Neural cell (in vitro differentiated cells): ENCODE measurements at regions not wholly inside any gene's neighbourhood (a gene's known extent, or its start where the extent isn't known, plus 50 kb on each side); places are given as distances from the start of the nearest gene placed in this dataset.

Experiments used
- H2AFZ ChIP-seq: fragments of 200-600, 300-800 bp; sonication (generic), shearing (Covaris generic); 2 replicates; pipeline ENCODE4 v1.6.0; 2014; ENCODE audit warnings: low read depth, mild to moderate bottlenecking, antibody characterized with exemption, low read length, moderate library complexity
- H3F3A ChIP-seq: fragments of 200-600 bp; shearing (Covaris generic); 2 replicates; pipeline ENCODE4 v1.6.1; 2016; ENCODE audit warnings: mild to moderate bottlenecking, moderate library complexity, mixed read lengths, antibody characterized with exemption, low read length; ENCODE audit not compliant: insufficient read depth, poor library complexity, severe bottlenecking
- H3K27ac ChIP-seq: fragments of 200-600, 300-800 bp; sonication (generic), shearing (Covaris generic); 2 replicates; pipeline ENCODE4 v1.5.1; 2014; ENCODE audit warnings: mild to moderate bottlenecking, low read length, moderate library complexity
- H3K27me3 ChIP-seq: fragments of 300-800, 200-600 bp; sonication (generic), shearing (Covaris generic); 2 replicates; pipeline ENCODE4 v1.6.0; 2014; ENCODE audit warnings: mild to moderate bottlenecking, low read depth, low read length, moderate library complexity; ENCODE audit not compliant: insufficient read depth
- H3K36me3 ChIP-seq: fragments of 300-800, 200-600 bp; sonication (generic), shearing (Covaris generic); 2 replicates; pipeline ENCODE4 v1.5.1; 2014; ENCODE audit warnings: mild to moderate bottlenecking, antibody characterized with exemption, low read length, moderate library complexity; ENCODE audit not compliant: insufficient read depth
- H3K4me2 ChIP-seq: fragments of 300-800, 200-600 bp; sonication (generic), shearing (Covaris generic); 2 replicates; pipeline ENCODE4 v1.6.0; 2014; ENCODE audit warnings: mild to moderate bottlenecking, low read length
- H3K4me3 ChIP-seq: fragments of 300-800, 200-600 bp; sonication (generic), shearing (Covaris generic); 2 replicates; pipeline ENCODE4 v1.5.1; 2014; ENCODE audit warnings: mild to moderate bottlenecking, low read length, moderate library complexity
- H3K79me2 ChIP-seq: fragments of 200-600 bp; shearing (Covaris generic); replicated peaks from 2 replicates; pipeline ENCODE4 v1.6.0; 2014; ENCODE audit warnings: mild to moderate bottlenecking, low read length, moderate library complexity; ENCODE audit not compliant: insufficient read depth
- H3K9ac ChIP-seq: fragments of 300-800, 200-600 bp; sonication (generic), shearing (Covaris generic); 2 replicates; pipeline ENCODE4 v1.6.1; 2016; ENCODE audit warnings: mild to moderate bottlenecking, low read length, mixed read lengths
- H3K9me2 ChIP-seq: fragments of 200-600 bp; shearing (Covaris generic); 2 replicates; pipeline ENCODE4 v1.6.1; 2016; ENCODE audit warnings: mild to moderate bottlenecking, low read length, mixed read lengths; ENCODE audit not compliant: insufficient read depth
- H3K9me3 ChIP-seq: fragments of 200-600, 300-800 bp; sonication (generic), shearing (Covaris generic); 2 replicates; pipeline ENCODE4 v1.6.1; 2016; ENCODE audit warnings: mild to moderate bottlenecking, mixed run types, low read length, moderate library complexity, mixed read lengths
- H4K20me1 ChIP-seq: fragments of 200-600 bp; shearing (Covaris generic); 2 replicates; pipeline ENCODE4 v1.6.1; 2016; ENCODE audit warnings: mild to moderate bottlenecking, mixed run types; ENCODE audit not compliant: insufficient read depth
- EP300 ChIP-seq: fragments of 450-650 bp; conservative IDR thresholded peaks from 2 replicates; pipeline ENCODE4 v1.6.1; 2014; ENCODE audit warnings: antibody characterized with exemption, mild to moderate bottlenecking, moderate library complexity; ENCODE audit not compliant: poor library complexity, severe bottlenecking
- EZH2 ChIP-seq: fragments of 200-600, 300-800 bp; shearing (Covaris generic), sonication (generic); IDR thresholded peaks from 2 replicates; pipeline ENCODE4 v1.6.1; 2014; ENCODE audit warnings: antibody characterized with exemption, low read length, borderline replicate concordance, mild to moderate bottlenecking; ENCODE audit not compliant: insufficient read depth, poor library complexity, severe bottlenecking
- MXI1 ChIP-seq: fragments of 450-650 bp; conservative IDR thresholded peaks from 2 replicates; pipeline ENCODE4 v1.6.1; 2014; ENCODE audit warnings: antibody characterized with exemption, mild to moderate bottlenecking; ENCODE audit not compliant: poor library complexity, severe bottlenecking
- POLR2AphosphoS5 ChIP-seq: IDR thresholded peaks from 2 replicates; pipeline ENCODE4 v1.6.1; 2012
- RAD21 ChIP-seq: fragments of 450-650 bp; conservative IDR thresholded peaks from 2 replicates; pipeline ENCODE4 v1.6.1; 2014; ENCODE audit warnings: antibody characterized with exemption, mild to moderate bottlenecking, moderate library complexity
- SMC3 ChIP-seq: fragments of 450-650 bp; conservative IDR thresholded peaks from 2 replicates; pipeline ENCODE4 v1.6.1; 2014; ENCODE audit warnings: antibody characterized with exemption, mild to moderate bottlenecking, moderate library complexity; ENCODE audit not compliant: poor library complexity
- TAF1 ChIP-seq: IDR thresholded peaks from 2 replicates; pipeline ENCODE4 v1.6.1; 2012; ENCODE audit warnings: low read depth
- TF ChIP-seq, protein P1 (sequence below): IDR thresholded peaks from 2 replicates; pipeline ENCODE4 v1.6.1; 2012; ENCODE audit warnings: borderline replicate concordance
- TF ChIP-seq, protein P2 (sequence below): fragments of 450-650 bp; IDR thresholded peaks from 2 replicates; pipeline ENCODE4 v1.5.1; 2014; ENCODE audit warnings: antibody characterized with exemption, mild to moderate bottlenecking, moderate library complexity; ENCODE audit not compliant: poor library complexity, severe bottlenecking

DNA sequence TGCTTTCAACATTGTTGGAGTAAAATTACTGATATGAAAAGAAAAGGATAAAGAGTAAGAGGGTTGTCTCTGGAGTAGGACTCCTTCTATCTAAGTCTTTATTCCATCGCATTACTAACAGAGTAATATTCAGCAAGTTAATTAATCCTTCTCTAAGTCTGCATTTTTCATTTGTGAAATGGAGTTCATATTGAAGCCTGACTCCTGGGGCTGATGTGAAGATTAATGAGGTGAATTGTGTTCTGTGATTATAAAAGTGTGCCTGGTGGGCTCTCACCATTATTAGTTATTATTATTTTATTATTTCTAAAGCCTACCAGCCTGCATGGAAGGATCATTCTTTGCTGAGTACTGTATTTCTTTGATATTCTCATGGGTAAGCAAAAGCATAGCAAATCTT, 1096.7 kb downstream of the KCNT2 start:
- no peak overlapping the region for H3K27ac ChIP-seq
- H3K9me2 ChIP-seq: no peaks in the 10 kb centered on the region
- H2AFZ ChIP-seq: no peak overlapping the region
- no peaks in the 10 kb centered on the region for H3K79me2 ChIP-seq
- no peaks in the 10 kb centered on the region for H3K9me3 ChIP-seq
- H3K4me2 ChIP-seq: no peak overlapping the region
- no peak overlapping the region for H3K4me3 ChIP-seq
- no peak for TF ChIP-seq MXI1
- no peak for TF ChIP-seq EZH2
- no peak for TF ChIP-seq SMC3
- TF ChIP-seq, protein P1, sequence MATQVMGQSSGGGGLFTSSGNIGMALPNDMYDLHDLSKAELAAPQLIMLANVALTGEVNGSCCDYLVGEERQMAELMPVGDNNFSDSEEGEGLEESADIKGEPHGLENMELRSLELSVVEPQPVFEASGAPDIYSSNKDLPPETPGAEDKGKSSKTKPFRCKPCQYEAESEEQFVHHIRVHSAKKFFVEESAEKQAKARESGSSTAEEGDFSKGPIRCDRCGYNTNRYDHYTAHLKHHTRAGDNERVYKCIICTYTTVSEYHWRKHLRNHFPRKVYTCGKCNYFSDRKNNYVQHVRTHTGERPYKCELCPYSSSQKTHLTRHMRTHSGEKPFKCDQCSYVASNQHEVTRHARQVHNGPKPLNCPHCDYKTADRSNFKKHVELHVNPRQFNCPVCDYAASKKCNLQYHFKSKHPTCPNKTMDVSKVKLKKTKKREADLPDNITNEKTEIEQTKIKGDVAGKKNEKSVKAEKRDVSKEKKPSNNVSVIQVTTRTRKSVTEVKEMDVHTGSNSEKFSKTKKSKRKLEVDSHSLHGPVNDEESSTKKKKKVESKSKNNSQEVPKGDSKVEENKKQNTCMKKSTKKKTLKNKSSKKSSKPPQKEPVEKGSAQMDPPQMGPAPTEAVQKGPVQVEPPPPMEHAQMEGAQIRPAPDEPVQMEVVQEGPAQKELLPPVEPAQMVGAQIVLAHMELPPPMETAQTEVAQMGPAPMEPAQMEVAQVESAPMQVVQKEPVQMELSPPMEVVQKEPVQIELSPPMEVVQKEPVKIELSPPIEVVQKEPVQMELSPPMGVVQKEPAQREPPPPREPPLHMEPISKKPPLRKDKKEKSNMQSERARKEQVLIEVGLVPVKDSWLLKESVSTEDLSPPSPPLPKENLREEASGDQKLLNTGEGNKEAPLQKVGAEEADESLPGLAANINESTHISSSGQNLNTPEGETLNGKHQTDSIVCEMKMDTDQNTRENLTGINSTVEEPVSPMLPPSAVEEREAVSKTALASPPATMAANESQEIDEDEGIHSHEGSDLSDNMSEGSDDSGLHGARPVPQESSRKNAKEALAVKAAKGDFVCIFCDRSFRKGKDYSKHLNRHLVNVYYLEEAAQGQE: no peak
- no peak for TF ChIP-seq TAF1
- no peak for TF ChIP-seq POLR2AphosphoS5
- TF ChIP-seq RAD21: no peak
- TF ChIP-seq, protein P2, sequence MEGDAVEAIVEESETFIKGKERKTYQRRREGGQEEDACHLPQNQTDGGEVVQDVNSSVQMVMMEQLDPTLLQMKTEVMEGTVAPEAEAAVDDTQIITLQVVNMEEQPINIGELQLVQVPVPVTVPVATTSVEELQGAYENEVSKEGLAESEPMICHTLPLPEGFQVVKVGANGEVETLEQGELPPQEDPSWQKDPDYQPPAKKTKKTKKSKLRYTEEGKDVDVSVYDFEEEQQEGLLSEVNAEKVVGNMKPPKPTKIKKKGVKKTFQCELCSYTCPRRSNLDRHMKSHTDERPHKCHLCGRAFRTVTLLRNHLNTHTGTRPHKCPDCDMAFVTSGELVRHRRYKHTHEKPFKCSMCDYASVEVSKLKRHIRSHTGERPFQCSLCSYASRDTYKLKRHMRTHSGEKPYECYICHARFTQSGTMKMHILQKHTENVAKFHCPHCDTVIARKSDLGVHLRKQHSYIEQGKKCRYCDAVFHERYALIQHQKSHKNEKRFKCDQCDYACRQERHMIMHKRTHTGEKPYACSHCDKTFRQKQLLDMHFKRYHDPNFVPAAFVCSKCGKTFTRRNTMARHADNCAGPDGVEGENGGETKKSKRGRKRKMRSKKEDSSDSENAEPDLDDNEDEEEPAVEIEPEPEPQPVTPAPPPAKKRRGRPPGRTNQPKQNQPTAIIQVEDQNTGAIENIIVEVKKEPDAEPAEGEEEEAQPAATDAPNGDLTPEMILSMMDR: no peak
- TF ChIP-seq EP300: no peak
- H3K36me3 ChIP-seq: no peaks in the 10 kb centered on the region
- H3K27me3 ChIP-seq: no peaks in the 10 kb centered on the region
- no peak overlapping the region for H3K9ac ChIP-seq
- no peaks in the 10 kb centered on the region for H3F3A ChIP-seq
- H4K20me1 ChIP-seq: no peaks in the 10 kb centered on the region

DNA sequence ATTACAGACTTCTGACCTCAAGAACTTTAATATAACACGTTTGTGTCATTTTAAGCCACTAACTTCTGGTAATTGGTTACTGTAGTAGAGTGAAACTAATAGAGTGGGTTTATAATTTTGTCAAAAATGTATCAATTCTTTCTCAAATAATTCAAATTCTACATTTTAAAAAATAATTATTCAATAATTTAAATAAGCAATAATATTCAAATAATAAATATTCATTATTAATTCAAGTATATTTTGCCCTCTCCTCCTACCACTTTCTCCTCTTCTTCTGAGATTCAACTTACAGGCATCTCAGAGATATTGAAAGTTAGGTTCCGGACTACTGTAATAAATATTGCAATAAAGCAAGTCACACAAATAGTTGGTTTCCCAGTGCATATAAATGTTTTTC, 1107.1 kb downstream of the KCNT2 start:
- Histone ChIP-seq H3K9ac (no peak overlapping the region), H3K4me3 (no peak overlapping the region), H3K4me2 (no peak overlapping the region), H3F3A (no peaks in the 10 kb centered on the region), H2AFZ (no peak overlapping the region), H3K79me2 (no peaks in the 10 kb centered on the region), H3K9me3 (no peaks in the 10 kb centered on the region), H3K27me3 (no peaks in the 10 kb centered on the region), H4K20me1 (no peaks in the 10 kb centered on the region), H3K36me3 (no peaks in the 10 kb centered on the region), H3K9me2 (no peaks in the 10 kb centered on the region), H3K27ac (no peak overlapping the region)
- TF ChIP-seq SMC3 (no peak), RAD21 (no peak), EZH2 (no peak), EP300 (no peak), TAF1 (no peak), MXI1 (no peak)
- TF ChIP-seq, protein P1: no peak
- TF ChIP-seq, protein P2: no peak
